ENCODE measurements at regions not wholly inside any gene's neighbourhood (a gene's known extent, or its start where the extent isn't known, plus 50 kb on each side); places are given as distances from the start of the nearest gene placed in this dataset.

DNA sequence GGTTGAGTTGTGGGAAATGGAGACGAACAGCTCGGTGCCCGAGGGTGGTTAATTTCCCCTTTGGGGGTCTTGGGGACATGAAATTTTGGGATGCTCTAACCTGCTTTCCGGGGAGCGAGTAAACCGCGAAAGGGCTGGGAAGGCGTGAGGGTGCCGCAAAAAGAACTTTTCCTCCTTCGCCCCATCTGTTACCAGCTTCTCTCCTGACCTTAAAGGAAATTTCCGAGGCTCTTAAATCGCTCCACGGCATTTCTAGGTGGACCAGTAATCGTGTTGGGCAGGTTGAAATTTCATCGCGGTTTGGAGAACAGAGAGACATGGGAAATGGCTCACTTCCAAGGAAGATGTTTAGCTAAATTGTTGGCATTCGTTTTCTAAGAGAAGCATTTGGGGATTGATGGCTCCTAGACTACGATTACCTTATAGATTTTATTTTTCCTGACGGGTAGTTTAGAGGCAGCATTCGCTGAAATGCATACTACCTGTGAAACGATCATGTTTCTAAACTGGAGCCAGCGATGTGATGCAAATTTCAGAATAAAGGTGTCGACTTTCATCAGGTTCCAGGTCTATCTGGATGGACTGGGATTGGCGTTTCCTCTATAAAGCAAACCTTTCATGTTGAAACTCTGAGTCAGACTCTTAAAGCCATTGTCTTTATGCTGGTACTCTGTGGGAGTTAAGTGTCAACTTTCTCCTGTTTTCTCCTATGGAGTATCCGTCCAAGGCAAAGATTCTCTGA, 414.5 kb downstream of the PCNX1 start:
- Histone ChIP-seq H3K4me1 (replicated peaks; ENCODE audit: insufficient read depth) (peaks cover 45% of the 10 kb centered on the region), H3K27ac (peak overlapping the region; percentile 99), H3K9me3 (ENCODE audit: insufficient read depth, low read depth) (no peaks in the 10 kb centered on the region), H4K20me1 (ENCODE audit: insufficient read depth) (no peaks in the 10 kb centered on the region; the same call in 1 of the 2 replicates), H3K79me2 (ENCODE audit: low read depth) (peaks cover 56% of the 10 kb centered on the region), H3K36me3 (ENCODE audit: low read depth) (peaks cover 28% of the 10 kb centered on the region), H3K4me3 (peak overlapping the region; percentile 97), H3K27me3 (ENCODE audit: insufficient read depth, low read depth) (no peaks in the 10 kb centered on the region), H3K9me2 (ENCODE audit: insufficient read depth) (no peaks in the 10 kb centered on the region), H2AFZ (peak overlapping the region; percentile 81), H3K4me2 (peak overlapping the region; percentile 89), H3F3A (ENCODE audit: insufficient read depth, low read depth) (peaks cover 21% of the 10 kb centered on the region)
- TF ChIP-seq EZH2 (IDR thresholded peaks at IDR 0.05; ENCODE audit: low read depth), result no peak
- TF ChIP-seq, protein P1, sequence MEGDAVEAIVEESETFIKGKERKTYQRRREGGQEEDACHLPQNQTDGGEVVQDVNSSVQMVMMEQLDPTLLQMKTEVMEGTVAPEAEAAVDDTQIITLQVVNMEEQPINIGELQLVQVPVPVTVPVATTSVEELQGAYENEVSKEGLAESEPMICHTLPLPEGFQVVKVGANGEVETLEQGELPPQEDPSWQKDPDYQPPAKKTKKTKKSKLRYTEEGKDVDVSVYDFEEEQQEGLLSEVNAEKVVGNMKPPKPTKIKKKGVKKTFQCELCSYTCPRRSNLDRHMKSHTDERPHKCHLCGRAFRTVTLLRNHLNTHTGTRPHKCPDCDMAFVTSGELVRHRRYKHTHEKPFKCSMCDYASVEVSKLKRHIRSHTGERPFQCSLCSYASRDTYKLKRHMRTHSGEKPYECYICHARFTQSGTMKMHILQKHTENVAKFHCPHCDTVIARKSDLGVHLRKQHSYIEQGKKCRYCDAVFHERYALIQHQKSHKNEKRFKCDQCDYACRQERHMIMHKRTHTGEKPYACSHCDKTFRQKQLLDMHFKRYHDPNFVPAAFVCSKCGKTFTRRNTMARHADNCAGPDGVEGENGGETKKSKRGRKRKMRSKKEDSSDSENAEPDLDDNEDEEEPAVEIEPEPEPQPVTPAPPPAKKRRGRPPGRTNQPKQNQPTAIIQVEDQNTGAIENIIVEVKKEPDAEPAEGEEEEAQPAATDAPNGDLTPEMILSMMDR (conservative IDR thresholded peaks at IDR 0.05), result no peak
- peak; percentile 50 to 93 for DNase-seq
- POLR2A ChIA-PET (ENCODE audit: unreplicated experiment), result interaction anchor here (0.6 kb wide), 1 partner anchor 123 kb away, joined by 4 read pairs; no protein-coding TSS in a partner anchor
- BruUV-seq (replicated peaks), result TSS peak; percentile 96
- CTCF ChIA-PET, result interaction anchor here (0.5 to 1.0 kb wide), 3 partner anchors 82 to 206 kb away, joined by 3 to 4 read pairs (median 4); no protein-coding TSS in a partner anchor
- intact Hi-C loops (cut with micrococcal nuclease; ENCODE audit: unreplicated experiment), result loop anchor here (1.0 to 10.0 kb wide), 9 partner anchors 40 to 431 kb away; no protein-coding TSS in a partner anchor

DNA sequence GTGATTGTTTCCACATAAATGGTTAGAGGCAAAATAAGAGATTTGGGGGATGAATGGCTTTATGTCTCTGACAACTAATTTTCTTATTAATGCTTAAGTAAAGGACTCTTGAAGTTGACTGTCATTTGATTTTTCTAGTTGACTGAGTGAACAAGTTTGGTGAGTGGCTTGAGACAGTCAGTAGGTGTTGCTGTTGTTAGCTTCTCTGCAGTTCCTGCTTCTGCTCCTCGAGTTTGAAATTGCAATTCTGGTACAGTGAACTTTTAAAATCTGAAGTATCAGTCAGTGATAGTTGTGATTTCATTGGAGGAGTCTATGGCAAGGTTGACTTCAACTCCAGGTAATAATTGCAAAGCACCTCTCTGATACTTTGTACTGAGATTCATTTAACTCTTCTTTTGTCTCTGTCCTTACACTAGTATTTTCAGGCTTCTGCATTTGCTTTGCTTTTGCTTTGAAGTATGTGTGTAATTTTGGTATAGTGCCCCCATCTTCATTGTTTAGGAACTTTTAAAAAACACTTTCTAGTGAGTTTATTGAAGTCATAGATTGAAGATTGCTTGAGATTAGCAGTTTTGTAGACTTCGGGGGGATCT, 415.5 kb downstream of the PCNX1 start:
- Histone ChIP-seq H3F3A (ENCODE audit: insufficient read depth, low read depth) (peaks cover 21% of the 10 kb centered on the region), H3K27me3 (ENCODE audit: insufficient read depth, low read depth) (no peaks in the 10 kb centered on the region), H3K4me2 (peak overlapping the region; percentile 89), H3K4me3 (peak overlapping the region; percentile 97), H3K36me3 (ENCODE audit: low read depth) (peaks cover 32% of the 10 kb centered on the region), H3K9me2 (ENCODE audit: insufficient read depth) (no peaks in the 10 kb centered on the region), H3K4me1 (replicated peaks; ENCODE audit: insufficient read depth) (peaks cover 45% of the 10 kb centered on the region), H3K9me3 (ENCODE audit: insufficient read depth, low read depth) (no peaks in the 10 kb centered on the region), H3K27ac (peak overlapping the region; percentile 99), H4K20me1 (ENCODE audit: insufficient read depth) (no peaks in the 10 kb centered on the region; the same call in none of the 2 replicates), H2AFZ (no peak overlapping the region), H3K79me2 (ENCODE audit: low read depth) (peaks cover 66% of the 10 kb centered on the region)
- BruUV-seq (replicated peaks), result no TSS peak
- POLR2A ChIA-PET (ENCODE audit: unreplicated experiment), result no interaction called here
- CTCF ChIA-PET, result no interaction called here
- TF ChIP-seq, protein P1 (conservative IDR thresholded peaks at IDR 0.05), result 0 out of 2 replicates have a peak, but pooled peaks have one; percentile 44
- TF ChIP-seq EZH2 (IDR thresholded peaks at IDR 0.05; ENCODE audit: low read depth), result no peak
- peak in 1 of 2 experiments; percentile 45 for DNase-seq
- intact Hi-C loops (cut with micrococcal nuclease; ENCODE audit: unreplicated experiment), result loop anchor here (1.0 to 10.0 kb wide), 7 partner anchors 39 to 392 kb away; no protein-coding TSS in a partner anchor

DNA sequence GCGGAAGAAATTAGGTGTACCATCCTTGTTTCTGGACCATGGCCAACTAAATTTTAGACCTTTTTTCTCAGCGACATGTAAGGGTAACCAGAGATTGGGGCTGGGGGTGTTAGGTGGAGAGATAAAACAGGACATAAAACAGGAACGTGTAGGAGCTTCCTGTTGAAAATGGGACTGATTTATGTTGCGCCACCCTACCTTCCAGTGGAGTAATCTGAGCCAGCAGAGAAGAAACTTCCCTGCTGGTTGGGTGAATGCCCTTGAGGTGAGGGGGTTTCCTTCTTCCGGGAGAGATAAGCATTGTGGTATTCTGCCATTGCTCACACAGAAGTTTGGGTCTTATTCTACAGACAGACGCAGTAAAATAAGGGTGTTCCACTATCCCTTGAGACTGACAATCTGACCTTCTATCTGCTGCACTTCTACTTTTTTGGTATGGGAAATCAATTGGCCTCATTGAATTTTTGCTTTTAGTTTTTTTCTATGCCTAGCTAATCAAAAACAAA, 417.6 kb downstream of the PCNX1 start:
- H3K4me2 ChIP-seq, result peak overlapping the region; percentile 89
- peaks cover 3% of the 10 kb centered on the region for H4K20me1 ChIP-seq (ENCODE audit: insufficient read depth)
- H3K4me1 ChIP-seq (replicated peaks; ENCODE audit: insufficient read depth), result peaks cover 37% of the 10 kb centered on the region
- H3K27me3 ChIP-seq (ENCODE audit: insufficient read depth, low read depth), result no peaks in the 10 kb centered on the region
- BruUV-seq (replicated peaks), result no TSS peak
- peak overlapping the region; percentile 97; the same call in 1 of the 2 replicates for H3K4me3 ChIP-seq
- TF ChIP-seq, protein P1 (conservative IDR thresholded peaks at IDR 0.05), result no peak
- no peak for TF ChIP-seq EZH2 (IDR thresholded peaks at IDR 0.05; ENCODE audit: low read depth)
- H3K79me2 ChIP-seq (ENCODE audit: low read depth), result peaks cover 87% of the 10 kb centered on the region
- H3F3A ChIP-seq (ENCODE audit: insufficient read depth, low read depth), result peaks cover 16% of the 10 kb centered on the region
- H3K27ac ChIP-seq, result no peak overlapping the region
- peaks cover 44% of the 10 kb centered on the region for H3K36me3 ChIP-seq (ENCODE audit: low read depth)
- peak in 1 of 2 experiments; percentile 25 for DNase-seq
- H2AFZ ChIP-seq, result no peak overlapping the region
- no peaks in the 10 kb centered on the region for H3K9me3 ChIP-seq (ENCODE audit: insufficient read depth, low read depth)
- intact Hi-C loops (cut with micrococcal nuclease; ENCODE audit: unreplicated experiment), result loop anchor here (5.0 to 10.0 kb wide), 5 partner anchors 77 to 390 kb away; no protein-coding TSS in a partner anchor
- H3K9me2 ChIP-seq (ENCODE audit: insufficient read depth), result no peaks in the 10 kb centered on the region
- ChIA-PET POLR2A (ENCODE audit: unreplicated experiment) (interaction anchor here (0.6 kb wide), 1 partner anchor 64 kb away, joined by 6 read pairs; no protein-coding TSS in a partner anchor), CTCF (no interaction called here)

All from PC-9 (cell line).